Heart right ventricle (tissue), 16 donors: ENCODE measurements at regions not wholly inside any gene's neighbourhood (a gene's known extent, or its start where the extent isn't known, plus 50 kb on each side); places are given as distances from the start of the nearest gene placed in this dataset.
"Not testable (repeated sequence)": the region's sequence is repeated elsewhere in the genome, so short reads cannot be mapped to it uniquely, and the experiment has no call there.

Source experiments
- ATAC-seq, 8 donors: fragments of 200-7000 bp; cut with Tn5 transposase; one replicate each; pipeline ENCODE4 v1.9.1; 2020; ENCODE audit warnings: mild to moderate bottlenecking in 8 of 8, moderate library complexity in 8 of 8, moderate number of reproducible peaks in 1 of 8
- DNase-seq, 2 donors: peaks; one replicate each; pipeline ENCODE4 v3.0.0-alpha.2; 2020
- H3K27ac ChIP-seq, 10 donors: fragments of 200-600 bp; sonication (generic) in 2 of 10; one replicate each; pipeline versions ENCODE4 v1.5.0 to v1.8.0; 2020 to 2022; ENCODE audit warnings: mild to moderate bottlenecking in 3 of 10
- H3K27me3 ChIP-seq, 7 donors: fragments of 200-600 bp; one replicate each; pipeline ENCODE4 v1.8.0; 2021 to 2022; ENCODE audit warnings: mild to moderate bottlenecking in 2 of 7
- H3K36me3 ChIP-seq, 9 donors: fragments of 200-600 bp; sonication (generic) in 1 of 9; one replicate each; pipeline versions ENCODE4 v1.5.0 to v1.8.0; 2020 to 2022; ENCODE audit warnings: mild to moderate bottlenecking in 2 of 9
- H3K4me1 ChIP-seq, 9 donors: fragments of 200-600 bp; sonication (generic) in 1 of 9; one replicate each; pipeline versions ENCODE4 v1.5.0 to v1.8.0; 2020 to 2022; ENCODE audit warnings: mild to moderate bottlenecking in 4 of 9
- H3K4me3 ChIP-seq, 10 donors: fragments of 200-600 bp; sonication (generic) in 2 of 10; one replicate each; pipeline versions ENCODE4 v1.5.0 to v1.8.0; 2020 to 2022; ENCODE audit warnings: mild to moderate bottlenecking in 7 of 10, moderate library complexity in 2 of 10
- H3K9me3 ChIP-seq, 11 donors: fragments of 200-600 bp in 10 of 11; sonication (generic) in 2 of 11; one replicate each; pipeline versions ENCODE4 v1.5.0 to v1.8.0; 2013 to 2022; ENCODE audit warnings: mild to moderate bottlenecking in 2 of 11, control low read depth in 1 of 11, moderate library complexity in 1 of 11
- CTCF ChIP-seq, 9 donors: fragments of 200-600 bp; sonication (generic) in 2 of 9; IDR thresholded peaks; one replicate each; pipeline versions ENCODE4 v1.5.0 to v1.8.0; 2021 to 2022; ENCODE audit warnings: antibody characterized with exemption in 9 of 9, mild to moderate bottlenecking in 5 of 9, moderate library complexity in 1 of 9
- WGBS, 2 donors: extraction: QIAGEN DNeasy Blood & Tissue Kit; methylation state at CpG; one replicate each; pipeline ENCODE4 v1.1.7; 2013; ENCODE audit warnings: inconsistent platforms in 1 of 2; 5-methylcytosine and 5-hydroxymethylcytosine counted together
- intact Hi-C, 10 donors: fragments of 100-400 bp; cut with DNase I; formaldehyde crosslinking; loops; one replicate each; pipeline versions ENCODE4 v1.11.1 to v1.14.2; 2022
- donor health status: Arrhythmogenic right ventricular cardiomyopathy.
- donor health status: ischemic (EF 13 %, LVEDD 7.1; RV severe dilation, severe dysfunction).
- donor health status: healthy with polysubstance abuse.
- donor health status: DM: no; HTN: yes; CAD: no.
- donor health status: DM: no; HTN: no; CAD: no.
- donor health status: ischemic (EF 25% LVEDD 6.9; RV normal size, moderate dysfunction).
- donor health status: ischemic (EF 25% LVEDD 5.7; RV mildly dilated, moderate dysfunction).
- donor health status: healthy.
- donor health status: DM: yes; HTN: yes; CAD: no.
- donor health status: Ischemic cardiomyopathy.
- donor health status: ischemic (EF 35%, LVEDD 5.7; RV mildly dilated, moderate dysfunction).
- donor health status: nonischemic (EF 11% LVEDD 7.7; RV severe dilation, severe dysfunction).
- donor health status: DM: yes; HTN: yes; CAD: no.
- donor health status: PGD.
- donor health status: ischemic (EF 29% LVEDD 5.4; RV normal size, mild dysfunction).
- donor health status: nonischemic (EF 23%, LVEDD 6.1; RV moderate dilation, normal function).

DNA sequence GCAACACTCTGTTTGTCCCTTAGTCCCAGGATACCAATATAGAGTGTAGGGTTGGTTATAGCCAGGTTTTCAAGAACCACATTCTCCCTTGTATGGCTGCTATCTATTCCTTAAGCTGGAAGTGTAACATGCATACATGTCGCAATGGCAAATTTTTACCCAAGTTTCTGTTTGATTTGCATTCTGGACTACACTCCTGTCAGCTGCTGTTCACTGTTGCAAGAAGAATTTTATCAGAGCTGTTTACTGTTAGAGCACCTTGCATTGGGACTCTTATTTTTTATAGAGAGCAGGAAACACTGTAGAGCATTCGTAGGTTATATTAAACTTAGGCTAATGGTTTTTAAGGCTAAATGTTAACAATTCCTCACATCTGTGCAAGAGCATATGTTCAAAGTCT lies 376.0 kb upstream of the LRFN5 start:
- ATAC-seq (no peak), DNase-seq (no peak)
- Histone ChIP-seq H3K27me3 (no peaks in the 10 kb centered on the region), H3K9me3 (no peaks in the 10 kb centered on the region), H3K27ac (no peak overlapping the region), H3K36me3 (no peaks in the 10 kb centered on the region), H3K4me3 (no peak overlapping the region), H3K4me1 (no peaks in the 10 kb centered on the region)
- no peak for TF ChIP-seq CTCF (IDR thresholded peaks at IDR 0.05)
- 90 to 91% methylated on average over 2 of the region's 2 CpGs for WGBS, 2 donors
- intact Hi-C loops, result no loop called here

- no peaks in the 10 kb centered on the region for H3K4me1 ChIP-seq
- WGBS, 2 donors, result 82 to 83% methylated on average over 2 of the region's 2 CpGs
- no peak for ATAC-seq
- H3K36me3 ChIP-seq, result no peaks in the 10 kb centered on the region
- no peak for DNase-seq
- H3K4me3 ChIP-seq, result no peak overlapping the region
- intact Hi-C loops, result no loop called here
- no peak overlapping the region for H3K27ac ChIP-seq
- TF ChIP-seq CTCF (IDR thresholded peaks at IDR 0.05), result no peak
- H3K9me3 ChIP-seq, result no peaks in the 10 kb centered on the region
- H3K27me3 ChIP-seq, result no peaks in the 10 kb centered on the region
Observed at GRCh38 chr14:41229824-41230223, 376.9 kb upstream of the LRFN5 start.

GRCh38 chr14:41225433-41225832 lies 381.2 kb upstream of the LRFN5 start:
- 79 to 85% methylated on average over 1 of the region's 1 CpG for WGBS, 2 donors
- no peak overlapping the region for H3K27ac ChIP-seq
- no peak for DNase-seq
- no peaks in the 10 kb centered on the region for H3K9me3 ChIP-seq
- no peaks in the 10 kb centered on the region for H3K27me3 ChIP-seq
- no peaks in the 10 kb centered on the region for H3K4me1 ChIP-seq
- intact Hi-C loops, result no loop called here
- no peaks in the 10 kb centered on the region for H3K36me3 ChIP-seq
- no peak for TF ChIP-seq CTCF (IDR thresholded peaks at IDR 0.05)
- ATAC-seq, result no peak
- no peak overlapping the region for H3K4me3 ChIP-seq

GRCh38 chr14:41222581-41222980 lies 384.1 kb upstream of the LRFN5 start:
- no peaks in the 10 kb centered on the region for H3K36me3 ChIP-seq
- peaks cover 0 to 4% (median 0%) of the 10 kb centered on the region in 11 donors for H3K9me3 ChIP-seq
- DNase-seq (no peak), ATAC-seq (no peak)
- no peaks in the 10 kb centered on the region for H3K27me3 ChIP-seq
- H3K27ac ChIP-seq, result no peak overlapping the region
- H3K4me1 ChIP-seq, result no peaks in the 10 kb centered on the region
- WGBS, 2 donors, result 77 to 81% methylated on average over 1 of the region's 1 CpG
- TF ChIP-seq CTCF (IDR thresholded peaks at IDR 0.05), result no peak
- no peak overlapping the region for H3K4me3 ChIP-seq
- intact Hi-C loops, result no loop called here

- H3K27me3 ChIP-seq, DNase-seq, H3K27ac ChIP-seq, H3K4me3 ChIP-seq, H3K36me3 ChIP-seq, intact Hi-C loops, H3K9me3 ChIP-seq, H3K4me1 ChIP-seq, ATAC-seq: not testable (repeated sequence)
- 92 to 93% methylated on average over 22 of the region's 22 CpGs for WGBS, 2 donors
Observed at GRCh38 chr14:41214978-41215377, 391.7 kb upstream of the LRFN5 start.
